H1 (cell line): ENCODE measurements at regions not wholly inside any gene's neighbourhood (a gene's known extent, or its start where the extent isn't known, plus 50 kb on each side); places are given as distances from the start of the nearest gene placed in this dataset.

Experiments used
- CTCF ChIA-PET: fragments of 300-600 bp; sonication (Branson Sonifier 250); formaldehyde crosslinking; loops from one replicate; lab custom pipeline; 2021; ENCODE audit not compliant: partially characterized antibody; lab: Charles Lee
- POLR2A ChIA-PET: fragments of 300-600 bp; sonication (Branson Sonifier 250); formaldehyde crosslinking; loops from one replicate; lab custom pipeline; 2021; ENCODE audit warnings: inconsistent platforms; ENCODE audit not compliant: partially characterized antibody; lab: Charles Lee
- DNase-seq, 2 experiments: peaks; one replicate each; pipeline versions ENCODE4 v3.0.0 to v3.0.0-alpha.2; 2010 to 2022; ENCODE audit warnings: low spot score in 2 of 2, low read depth in 1 of 2, mixed read lengths in 1 of 2
- FAIRE-seq: peaks from 2 replicates; lab custom pipeline; 2011; peaks lifted over from hg19 to GRCh38; lab: Jason Lieb, UNC
- H2AFZ ChIP-seq: 2 replicates; pipeline ENCODE4 v1.8.1; 2012; ENCODE audit warnings: low read length, inconsistent platforms
- H2AK5ac ChIP-seq: 2 replicates; pipeline ENCODE4 v1.6.1; 2013; ENCODE audit warnings: low read depth, low read length
- H2BK120ac ChIP-seq: replicated peaks from 2 replicates; pipeline ENCODE3; 2013; ENCODE audit warnings: low read depth, low read length, inconsistent platforms
- H2BK12ac ChIP-seq: 2 replicates; pipeline ENCODE4 v1.6.1; 2013; ENCODE audit warnings: low read depth, low read length
- H2BK15ac ChIP-seq: 2 replicates; pipeline ENCODE4 v1.6.1; 2013; ENCODE audit warnings: low read length
- H2BK20ac ChIP-seq: 2 replicates; pipeline ENCODE4 v1.6.1; 2013; ENCODE audit warnings: low read length
- H2BK5ac ChIP-seq: 2 replicates; pipeline ENCODE4 v1.6.1; 2013; ENCODE audit warnings: low read depth, low read length
- H3K14ac ChIP-seq: 2 replicates; pipeline ENCODE4 v1.6.1; 2013; ENCODE audit warnings: inconsistent platforms; ENCODE audit not compliant: insufficient read length
- H3K18ac ChIP-seq: 2 replicates; pipeline ENCODE4 v1.6.1; 2013; ENCODE audit warnings: low read length; ENCODE audit errors: extremely low read depth
- H3K23ac ChIP-seq: 2 replicates; pipeline ENCODE4 v1.6.1; 2013; ENCODE audit warnings: inconsistent platforms; ENCODE audit not compliant: insufficient read length
- H3K23me2 ChIP-seq: 2 replicates; pipeline ENCODE4 v1.6.1; 2013; ENCODE audit warnings: low read depth, low read length
- H3K27ac ChIP-seq: 2 replicates; pipeline ENCODE4 v1.6.1; 2011; ENCODE audit warnings: low read depth, low read length, inconsistent platforms
- H3K27me3 ChIP-seq, 4 experiments: replicated peaks in 1 of 4; 1 replicate in 1 of 4; 2 replicates in 3 of 4; pipeline versions ENCODE4 v1.6.1 to v1.8.1; 2011 to 2013; ENCODE audit warnings: low read length in 3 of 4, mild to moderate bottlenecking in 3 of 4, inconsistent platforms in 2 of 4, mixed read lengths in 2 of 4, moderate library complexity in 1 of 4; ENCODE audit not compliant: control insufficient read depth in 3 of 4, insufficient read depth in 3 of 4; ENCODE audit errors: extremely low read depth in 1 of 4
- H3K36me3 ChIP-seq, 4 experiments: 2 replicates each; pipeline versions ENCODE4 v1.6.1 to v1.8.1; 2011 to 2013; ENCODE audit warnings: mild to moderate bottlenecking in 4 of 4, low read length in 3 of 4, moderate library complexity in 2 of 4, control low read depth in 1 of 4, inconsistent platforms in 1 of 4; ENCODE audit not compliant: insufficient read depth in 4 of 4, control insufficient read depth in 2 of 4
- H3K4ac ChIP-seq: replicated peaks from 2 replicates; pipeline ENCODE3; 2013; ENCODE audit warnings: low read length, low read depth, mixed read lengths, inconsistent platforms; ENCODE audit not compliant: insufficient read length
- H3K4me1 ChIP-seq, 4 experiments: replicated peaks in 1 of 4; 1 replicate in 1 of 4; 2 replicates in 3 of 4; pipeline versions ENCODE4 v1.6.1 to v1.8.1; 2011 to 2013; ENCODE audit warnings: low read length in 3 of 4, inconsistent platforms in 2 of 4, mixed read lengths in 1 of 4; ENCODE audit not compliant: insufficient read depth in 4 of 4, control insufficient read depth in 3 of 4
- H3K4me2 ChIP-seq, 2 experiments: 2 replicates each; pipeline versions ENCODE4 v1.6.1 to v1.8.1; 2011 to 2013; ENCODE audit warnings: low read depth in 2 of 2, low read length in 2 of 2, control low read depth in 1 of 2, inconsistent platforms in 1 of 2, mild to moderate bottlenecking in 1 of 2; ENCODE audit not compliant: insufficient read depth in 1 of 2
- H3K4me3 ChIP-seq, 4 experiments: fragments of 200-600, 300-600 bp in 1 of 4; sonication (generic), shearing (Covaris generic), sonication (Bioruptor Twin) in 1 of 4; 2 replicates each; pipeline versions ENCODE4 v1.5.1 to v1.8.1; 2011 to 2016; ENCODE audit warnings: low read length in 4 of 4, low read depth in 3 of 4, control low read depth in 2 of 4, inconsistent platforms in 2 of 4, mild to moderate bottlenecking in 2 of 4, mixed read lengths in 1 of 4, moderate library complexity in 1 of 4; ENCODE audit not compliant: insufficient read depth in 2 of 4; ENCODE audit errors: extremely low read depth in 1 of 4
- H3K56ac ChIP-seq: replicated peaks from 2 replicates; pipeline ENCODE3; 2013; ENCODE audit warnings: low read depth, mild to moderate bottlenecking, mixed read lengths, low read length, inconsistent platforms; ENCODE audit not compliant: insufficient read length
- H3K79me1 ChIP-seq: 2 replicates; pipeline ENCODE4 v1.6.1; 2013; ENCODE audit warnings: low read depth, low read length, control low read depth
- H3K79me2 ChIP-seq, 2 experiments: 2 replicates each; pipeline versions ENCODE4 v1.6.1 to v1.8.1; 2012 to 2013; ENCODE audit warnings: low read length in 2 of 2, mild to moderate bottlenecking in 2 of 2, inconsistent platforms in 1 of 2; ENCODE audit not compliant: insufficient read depth in 2 of 2, control insufficient read depth in 1 of 2
- H3K9ac ChIP-seq, 4 experiments: replicated peaks in 1 of 4; 1 replicate in 1 of 4; 2 replicates in 3 of 4; pipeline versions ENCODE4 v1.6.1 to v1.8.1; 2011 to 2013; ENCODE audit warnings: low read depth in 3 of 4, low read length in 3 of 4, control low read depth in 2 of 4, mild to moderate bottlenecking in 2 of 4, moderate library complexity in 2 of 4, inconsistent platforms in 1 of 4; ENCODE audit errors: extremely low read depth in 1 of 4
- H3K9me3 ChIP-seq, 2 experiments: 2 replicates each; pipeline versions ENCODE4 v1.6.1 to v1.8.1; 2012 to 2013; ENCODE audit warnings: mild to moderate bottlenecking in 2 of 2, moderate library complexity in 2 of 2, control low read depth in 1 of 2, inconsistent platforms in 1 of 2, low read depth in 1 of 2, low read length in 1 of 2, mixed read lengths in 1 of 2; ENCODE audit not compliant: insufficient read depth in 2 of 2
- H4K20me1 ChIP-seq, 2 experiments: replicated peaks in 1 of 2; 2 replicates each; pipeline versions ENCODE3 to v1.8.1; 2011 to 2013; ENCODE audit warnings: inconsistent platforms in 2 of 2, low read length in 2 of 2, mild to moderate bottlenecking in 1 of 2; ENCODE audit not compliant: insufficient read depth in 2 of 2, control insufficient read depth in 1 of 2
- H4K5ac ChIP-seq: 2 replicates; pipeline ENCODE4 v1.6.1; 2013; ENCODE audit warnings: low read length, low read depth, mixed read lengths, inconsistent platforms; ENCODE audit not compliant: insufficient read length
- H4K8ac ChIP-seq: 2 replicates; pipeline ENCODE4 v1.8.0; 2013; ENCODE audit warnings: mild to moderate bottlenecking, moderate library complexity, low read length, inconsistent platforms; ENCODE audit not compliant: insufficient read depth; ENCODE audit errors: extremely low read depth
- H4K91ac ChIP-seq: replicated peaks from 2 replicates; pipeline ENCODE3; 2013; ENCODE audit warnings: low read length, mixed read lengths, inconsistent platforms; ENCODE audit not compliant: insufficient read length
- EGR1 ChIP-seq: IDR thresholded peaks from 2 replicates; pipeline ENCODE4 v1.6.1; 2011; ENCODE audit warnings: low read depth, low read length, borderline replicate concordance
- EZH2 ChIP-seq: fragments of 200-600 bp; sonication (generic); IDR thresholded peaks from 2 replicates; pipeline ENCODE4 v1.7.1; 2012; ENCODE audit warnings: low read depth, mild to moderate bottlenecking, moderate library complexity, low read length, inconsistent platforms; ENCODE audit not compliant: severe bottlenecking
- HDAC6 ChIP-seq: IDR thresholded peaks from one replicate; pipeline ENCODE4 v1.7.1; 2012; ENCODE audit warnings: low read depth, mild to moderate bottlenecking, inconsistent platforms, low read length, moderate library complexity
- JUND ChIP-seq: IDR thresholded peaks from 2 replicates; pipeline ENCODE4 v1.6.1; 2011; ENCODE audit warnings: mild to moderate bottlenecking, improper control_type of control experiment, low read length
- RBBP5 ChIP-seq: IDR thresholded peaks from 2 replicates; pipeline ENCODE4 v1.7.1; 2012; ENCODE audit warnings: low read depth, mild to moderate bottlenecking, inconsistent platforms, low read length, moderate library complexity, borderline replicate concordance
- RXRA ChIP-seq: IDR thresholded peaks from 2 replicates; pipeline ENCODE4 v1.6.1; 2011; ENCODE audit warnings: low read depth, mild to moderate bottlenecking, low read length, moderate library complexity; ENCODE audit not compliant: insufficient read depth
- ZNF274 ChIP-seq: IDR thresholded peaks from 2 replicates; pipeline ENCODE4 v1.7.0; 2012; ENCODE audit warnings: low read length, borderline replicate concordance; ENCODE audit errors: extremely low read depth
- WGBS, 2 experiments: shearing (Covaris generic) in 1 of 2; methylation state at CpG; one replicate each; pipeline versions ENCODE4 v1.1.6 to v1.1.7; 2013 to 2015; ENCODE audit warnings: low lambda C conversion rate in 2 of 2, mixed read lengths in 2 of 2, inconsistent platforms in 1 of 2, low coverage in 1 of 2, missing lambda C conversion rate in 1 of 2; ENCODE audit not compliant: insufficient replicate concordance in 2 of 2, insufficient coverage in 1 of 2, insufficient read length in 1 of 2; ENCODE audit errors: extremely low coverage in 1 of 2, missing lambda C conversion rate in 1 of 2; 5-methylcytosine and 5-hydroxymethylcytosine counted together

DNA sequence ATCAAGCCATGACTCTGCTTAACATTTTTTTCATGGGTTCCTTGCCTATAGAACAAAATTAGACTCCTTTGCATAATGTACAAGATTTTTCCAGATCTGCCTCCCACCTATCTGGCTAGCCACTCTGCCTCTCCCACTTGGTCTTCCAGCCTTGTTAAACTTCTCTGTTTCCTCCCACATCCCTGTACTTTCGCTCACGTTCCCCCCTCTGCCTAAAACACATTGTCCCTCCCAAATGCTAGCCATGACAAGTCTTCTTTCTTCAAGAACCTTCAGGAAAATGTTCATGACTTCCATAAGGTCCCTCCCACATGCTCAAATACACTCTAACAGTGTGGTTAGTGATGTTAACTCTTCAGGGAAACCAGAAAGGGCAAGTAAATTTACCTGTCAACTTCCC lies 214.6 kb downstream of the ADGRA3 start:
- no peak overlapping the region for H3K14ac ChIP-seq
- no peak overlapping the region for H2BK20ac ChIP-seq
- H3K79me2 ChIP-seq = no peaks in the 10 kb centered on the region
- H3K18ac ChIP-seq = no peak overlapping the region
- H3K36me3 ChIP-seq = no peaks in the 10 kb centered on the region
- H3K27me3 ChIP-seq = peaks cover 0 to 1% (median 0%) of the 10 kb centered on the region in 4 experiments; a peak in 1 of 7 replicates
- H2BK120ac ChIP-seq = no peak overlapping the region
- H3K79me1 ChIP-seq = no peaks in the 10 kb centered on the region
- H3K23me2 ChIP-seq = no peaks in the 10 kb centered on the region; the same call in 1 of the 2 replicates
- H3K4me3 ChIP-seq = no peak overlapping the region
- no peak overlapping the region for H3K9ac ChIP-seq
- no peak overlapping the region for H3K4ac ChIP-seq
- no peak overlapping the region for H2BK12ac ChIP-seq
- H4K91ac ChIP-seq = no peak overlapping the region
- no peak for DNase-seq
- no peak overlapping the region for H2BK15ac ChIP-seq
- H3K56ac ChIP-seq = no peak overlapping the region
- no peak overlapping the region for H4K8ac ChIP-seq
- no peak overlapping the region for H3K27ac ChIP-seq
- H4K5ac ChIP-seq = no peak overlapping the region
- H3K4me1 ChIP-seq = no peaks in the 10 kb centered on the region
- H3K4me2 ChIP-seq = no peak overlapping the region
- H2AFZ ChIP-seq = no peak overlapping the region
- TF ChIP-seq RBBP5 = no peak
- TF ChIP-seq ZNF274 = no peak
- no peak for TF ChIP-seq JUND
- TF ChIP-seq EZH2 = no peak
- no peak for TF ChIP-seq HDAC6
- no peak for TF ChIP-seq EGR1
- no peak for TF ChIP-seq RXRA
- TF ChIP-seq, all 59 proteins: peak for 0
- POLR2A ChIA-PET = no interaction called here
- no peak for FAIRE-seq
- Histone ChIP-seq H4K20me1 (no peaks in the 10 kb centered on the region), H3K23ac (no peak overlapping the region), H3K9me3 (peaks cover 7% of the 10 kb centered on the region in 2 experiments; a peak in 3 of 4 replicates), H2AK5ac (no peak overlapping the region), H2BK5ac (no peak overlapping the region)
- WGBS, 2 experiments = 89% methylated on average over 2 of the region's 2 CpGs; no CpG with 5 or more reads in 1 of the 2 experiments
- CTCF ChIA-PET = interaction anchor here (1.0 to 1.5 kb wide), 2 partner anchors 64 kb away, joined by 4 read pairs; no protein-coding TSS in a partner anchor
